ENCODE measurements at regions not wholly inside any gene's neighbourhood (a gene's known extent, or its start where the extent isn't known, plus 50 kb on each side); places are given as distances from the start of the nearest gene placed in this dataset.
"Not testable (repeated sequence)": the region's sequence is repeated elsewhere in the genome, so short reads cannot be mapped to it uniquely, and the experiment has no call there.

DNA sequence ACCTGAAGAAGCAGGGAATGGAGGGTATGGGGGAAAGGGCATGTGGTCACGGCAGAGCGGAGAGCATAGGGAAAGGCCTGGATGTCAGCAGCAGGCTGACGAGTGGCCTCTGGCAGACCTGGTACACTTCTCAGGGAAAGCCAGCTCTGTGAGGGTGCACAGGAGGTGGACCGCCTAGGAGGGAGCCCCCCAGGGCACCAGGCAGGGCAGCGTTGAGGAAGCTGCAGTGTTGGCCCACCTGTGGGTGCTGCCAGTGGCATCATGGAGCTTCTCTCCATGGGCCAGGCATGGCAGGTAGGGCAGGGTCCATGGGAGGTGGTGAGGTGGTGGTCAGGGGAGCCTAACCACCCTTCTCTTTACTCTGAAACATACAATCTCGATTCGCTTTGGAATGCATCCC is 143.0 kb upstream of the PITX1 start:
- no peak for DNase-seq

DNA sequence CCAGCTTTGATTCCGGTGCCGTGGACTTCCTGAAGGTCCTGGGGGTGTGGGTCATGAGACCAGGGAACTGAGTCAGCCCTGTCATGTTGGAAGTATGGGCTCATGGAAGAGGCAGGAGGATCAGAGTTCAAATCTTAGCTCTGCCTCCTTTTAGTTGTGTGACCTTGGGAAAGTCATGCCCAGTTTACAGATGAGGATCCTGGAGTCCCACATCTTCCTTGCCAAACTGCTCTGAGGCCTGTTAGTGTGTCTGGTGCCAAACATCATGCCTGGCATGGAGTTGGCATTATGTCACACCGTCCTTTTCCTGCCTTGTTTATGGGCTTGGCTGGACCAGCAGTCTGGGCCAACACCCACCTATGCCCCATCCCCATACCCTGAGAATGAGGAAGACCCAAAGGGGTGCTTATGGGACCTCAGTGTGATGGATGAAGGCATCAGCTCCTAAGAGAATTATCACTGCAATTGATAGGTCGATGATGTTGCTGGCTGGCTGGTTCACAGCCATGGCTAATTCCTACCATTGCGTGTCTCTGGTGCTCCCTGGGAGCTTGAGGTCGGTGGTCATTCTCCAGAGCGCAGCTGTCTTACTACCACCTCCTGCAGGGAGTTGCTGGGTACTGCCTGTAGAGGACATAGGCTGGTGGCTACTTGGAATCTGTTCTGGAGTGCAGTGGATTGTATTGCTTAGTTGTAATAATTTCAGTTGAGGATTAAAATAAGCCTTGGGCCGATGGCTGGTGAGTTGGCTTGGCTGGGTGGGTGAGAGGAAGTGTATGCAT is 140.5 kb upstream of the PITX1 start:
- no peak for DNase-seq

DNA sequence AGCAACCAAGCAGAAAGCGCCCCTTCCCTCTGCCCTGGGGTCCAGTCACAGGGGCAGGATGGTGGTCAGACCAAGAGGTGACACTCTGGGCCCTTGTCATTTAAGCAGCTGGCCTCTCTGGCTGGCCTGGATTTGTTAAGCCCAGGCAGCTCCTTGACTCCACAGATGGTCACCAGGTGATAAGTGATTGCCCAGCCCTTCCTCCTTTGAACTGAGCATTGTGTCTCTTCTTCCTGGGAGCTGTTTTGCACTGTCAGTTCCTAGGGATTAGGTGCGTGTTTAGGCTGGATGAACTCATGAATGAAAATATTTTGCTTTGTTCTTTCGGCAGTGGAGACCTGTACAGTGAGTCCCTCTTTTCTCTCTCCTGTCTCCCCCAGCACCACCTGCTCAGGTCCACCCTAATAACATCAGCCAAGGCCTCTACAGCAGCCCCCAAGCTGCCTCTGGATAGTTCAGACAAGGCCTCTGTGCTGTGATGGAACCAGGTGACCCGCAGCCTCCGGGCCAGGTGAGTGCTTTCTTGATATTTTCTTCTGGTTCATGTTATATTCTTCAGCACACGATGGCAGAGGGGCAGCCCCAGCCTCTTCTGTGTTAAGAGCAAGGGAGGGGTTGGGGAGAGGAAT is 139.7 kb upstream of the PITX1 start:
- DNase-seq = no peak

DNA sequence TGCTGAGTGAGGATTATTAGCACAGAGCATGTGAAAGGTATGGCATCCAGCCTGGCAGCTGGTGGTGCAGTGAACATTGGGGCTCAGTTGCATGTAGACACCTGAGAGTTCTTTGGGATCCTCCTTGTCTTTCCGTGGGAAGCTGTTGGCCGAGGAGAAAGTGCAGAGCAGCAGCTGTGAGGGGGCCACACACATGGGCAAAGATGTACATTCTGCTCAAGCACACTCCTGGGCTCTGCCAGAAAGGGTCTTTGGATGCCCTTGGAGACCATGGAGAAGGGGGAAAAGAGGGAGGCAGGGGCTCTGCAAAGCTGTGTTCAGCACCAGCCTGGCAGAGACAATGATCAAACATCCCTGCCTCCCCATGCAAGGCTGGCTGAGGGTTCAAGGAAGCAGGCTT is 138.7 kb upstream of the PITX1 start:
- DNase-seq = no peak

DNA sequence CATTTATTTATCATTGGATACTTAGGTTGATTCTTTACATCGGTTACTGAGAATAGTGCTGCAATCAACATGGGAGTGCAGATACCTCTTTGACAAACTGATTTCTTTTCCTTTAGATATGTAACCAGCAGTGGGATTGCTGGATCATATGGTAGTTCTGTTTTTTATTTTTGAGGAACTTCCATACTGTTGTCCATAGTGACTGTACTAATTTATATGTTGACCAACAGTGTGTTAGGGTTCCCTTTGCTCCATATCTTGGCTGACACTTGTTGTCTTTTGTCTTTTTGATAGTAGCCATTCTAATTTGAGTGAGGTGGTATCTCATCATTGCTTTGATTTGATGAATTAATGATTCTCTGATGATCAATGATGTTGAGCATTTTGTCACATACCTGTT is 137.3 kb upstream of the PITX1 start:
- no peak for DNase-seq

DNA sequence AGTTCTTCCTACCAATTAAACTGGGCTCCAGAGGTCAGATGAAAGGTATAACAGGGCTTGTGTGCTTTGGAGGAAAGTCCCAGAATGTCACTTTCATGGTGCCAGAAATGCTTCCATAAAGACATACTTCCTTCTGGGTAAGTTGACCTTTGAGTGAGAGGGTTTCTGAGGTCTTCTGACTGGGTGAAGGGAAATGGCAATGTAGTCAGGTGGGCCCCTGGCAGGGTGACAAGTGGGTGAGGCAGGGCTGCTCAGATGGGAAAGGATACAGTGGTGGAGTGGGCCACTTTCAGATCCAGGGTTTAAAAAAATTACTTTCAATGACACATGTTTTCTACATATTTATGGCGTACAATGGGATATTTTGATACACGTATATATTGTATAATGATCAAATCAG is 136.5 kb upstream of the PITX1 start:
- no peak for DNase-seq

DNA sequence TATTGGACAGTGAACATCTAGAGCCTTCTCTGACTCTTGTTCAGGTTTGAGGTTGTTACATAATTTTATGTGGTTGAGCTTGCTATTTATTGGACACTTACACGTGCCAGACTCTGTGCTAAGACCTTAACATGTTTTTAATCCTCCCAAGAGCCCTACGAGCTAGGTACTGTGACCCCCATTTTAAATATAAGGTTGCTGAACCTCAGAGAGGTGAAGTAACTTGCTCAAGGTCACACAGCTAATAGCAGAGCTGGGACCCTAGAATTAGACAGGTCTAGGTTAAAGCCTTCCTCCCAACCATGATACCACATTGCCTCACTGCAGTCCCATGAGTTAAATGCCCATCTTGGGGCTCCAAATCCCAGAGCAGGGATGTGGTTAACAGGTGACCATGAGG is 135.7 kb upstream of the PITX1 start:
- no peak for DNase-seq

DNA sequence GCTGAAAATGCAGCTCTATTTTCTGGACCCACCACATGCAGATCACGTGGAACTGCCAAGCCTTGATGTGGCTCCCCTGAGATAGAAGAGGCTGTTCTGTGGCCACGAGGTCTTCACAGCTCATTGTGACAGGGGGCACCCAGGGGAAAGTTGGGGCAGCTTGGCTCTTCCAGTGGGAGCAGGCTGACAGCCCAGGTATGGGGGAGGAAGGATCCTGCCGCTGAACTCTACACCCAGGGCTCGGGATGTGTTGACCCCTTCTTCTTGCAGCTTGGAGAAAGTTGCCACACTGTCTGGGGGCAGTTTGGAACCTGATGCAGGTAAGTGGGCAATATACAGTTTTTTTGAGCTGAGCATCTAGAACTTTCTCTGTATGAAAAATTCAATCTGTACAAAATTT is 133.6 kb upstream of the PITX1 start:
- no peak for DNase-seq

DNA sequence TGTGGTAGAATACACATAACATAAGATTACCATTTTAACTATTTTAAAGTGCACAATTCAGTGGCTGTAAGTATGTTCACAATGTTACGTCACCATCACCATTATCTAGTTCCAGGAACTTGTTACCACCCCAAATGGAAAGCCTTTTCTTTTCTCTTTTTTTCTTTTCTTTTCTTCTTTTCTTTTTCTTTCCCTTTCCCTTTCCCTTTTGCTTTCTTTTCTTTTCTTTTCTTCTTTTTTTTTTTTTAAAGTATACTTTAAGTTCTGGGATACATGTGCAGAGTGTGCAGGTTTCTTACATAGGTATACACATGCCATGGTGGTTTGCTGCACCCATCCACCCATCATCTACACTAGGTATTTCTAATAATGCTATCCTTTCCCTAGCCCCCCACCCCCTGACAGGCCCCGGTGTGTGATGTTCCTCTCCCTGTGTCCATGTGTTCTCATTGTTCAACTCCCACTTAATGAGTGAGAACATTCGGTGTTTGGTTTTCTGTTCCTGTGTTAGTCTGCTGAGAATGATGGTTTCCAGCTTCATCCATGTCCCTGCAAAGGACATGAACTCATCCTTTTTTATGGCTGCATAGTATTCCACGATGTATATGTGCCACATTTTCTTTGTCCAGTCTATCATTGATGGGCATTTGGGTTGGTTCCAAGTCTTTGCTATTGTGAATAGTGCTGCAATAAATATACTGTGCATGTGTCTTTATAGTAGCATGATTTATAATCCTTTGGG is 131.0 kb upstream of the PITX1 start:
- DNase-seq = not testable (repeated sequence)

DNA sequence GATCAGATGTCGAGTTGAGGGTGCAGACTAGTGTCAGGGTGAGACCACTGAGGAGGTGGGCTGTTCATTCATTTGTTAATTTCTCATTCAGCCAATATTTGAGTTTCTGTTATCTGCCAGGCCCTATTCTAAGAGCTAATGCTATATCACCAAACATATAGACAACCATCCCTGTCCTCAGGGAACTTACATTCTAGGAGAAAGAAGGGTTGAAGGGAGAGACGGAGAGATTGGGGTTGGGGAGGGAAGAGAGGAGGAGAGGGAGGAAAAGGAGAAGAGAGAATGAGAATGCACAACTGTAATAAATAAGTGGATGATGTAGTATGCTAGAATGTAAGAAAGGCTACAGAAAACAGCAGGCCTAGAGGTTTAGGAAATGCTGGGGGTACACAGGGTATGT is 129.9 kb upstream of the PITX1 start:
- no peak for DNase-seq

DNA sequence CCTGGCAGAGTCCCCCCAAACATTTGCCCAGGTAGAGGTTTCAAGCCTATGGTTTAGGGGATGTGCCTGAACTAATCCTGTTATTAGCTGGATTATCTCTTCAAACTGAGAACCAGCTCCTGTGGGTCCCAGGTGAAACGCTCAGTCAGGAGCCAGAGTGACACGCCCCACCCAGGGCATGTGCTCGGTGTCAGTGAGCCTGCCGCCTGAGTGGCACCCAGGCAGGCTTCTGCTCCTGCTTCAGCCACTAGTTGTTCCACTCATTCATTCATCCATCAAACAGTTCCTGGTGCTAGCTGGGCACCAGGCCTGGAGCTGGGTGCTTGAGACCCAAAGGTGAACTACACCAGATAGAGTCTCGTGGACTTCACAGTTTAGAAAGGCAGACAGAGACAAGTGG is 129.4 kb upstream of the PITX1 start:
- DNase-seq = no peak

DNA sequence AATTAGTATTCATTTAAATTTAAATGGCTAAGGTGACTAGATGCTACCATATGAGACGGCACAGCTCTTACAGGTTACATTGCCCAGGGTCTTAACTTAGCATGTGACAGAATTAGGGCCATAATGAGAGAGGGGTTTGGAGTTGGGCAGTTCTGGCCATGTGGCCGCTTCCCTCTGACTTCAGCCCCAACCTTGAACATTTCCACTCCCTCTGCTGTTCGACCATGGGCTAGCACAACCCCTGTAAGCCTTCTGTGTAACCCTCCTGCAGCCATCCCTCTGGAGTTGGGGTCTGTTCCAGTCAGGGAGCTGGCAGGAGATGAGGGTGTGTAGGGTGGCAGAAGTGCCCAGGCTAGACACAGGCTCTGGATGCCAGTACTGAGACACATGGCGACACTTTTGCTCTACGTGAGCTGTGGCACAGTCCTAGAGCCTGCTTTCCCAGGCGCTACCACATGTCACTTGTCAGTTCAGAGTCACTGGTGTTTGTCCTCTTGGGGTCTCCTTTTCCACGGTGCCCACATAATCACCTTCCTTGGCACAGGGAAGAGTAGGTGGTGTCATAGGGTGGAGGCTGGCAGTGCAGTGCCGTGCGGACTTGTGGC is 128.7 kb upstream of the PITX1 start:
- DNase-seq = no peak

DNA sequence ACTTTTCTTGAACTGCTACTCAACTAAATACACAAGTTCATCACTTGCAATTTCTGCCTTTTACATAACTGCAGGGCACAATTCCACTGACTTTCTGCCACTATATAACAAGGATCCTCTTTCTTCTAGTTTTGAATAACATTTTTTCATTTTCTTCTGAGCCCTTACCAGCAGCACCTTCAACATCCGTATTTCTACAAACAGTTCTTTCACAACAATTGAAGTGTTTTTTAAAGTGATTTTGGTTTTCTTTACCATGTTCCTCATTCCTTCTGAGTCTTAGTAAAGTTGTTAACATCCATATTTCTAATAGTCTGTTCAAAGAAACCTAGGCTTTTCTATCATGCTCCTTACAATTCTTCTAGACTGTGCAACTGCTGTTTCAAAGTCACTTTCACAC is 127.2 kb upstream of the PITX1 start:
- no peak for DNase-seq

DNA sequence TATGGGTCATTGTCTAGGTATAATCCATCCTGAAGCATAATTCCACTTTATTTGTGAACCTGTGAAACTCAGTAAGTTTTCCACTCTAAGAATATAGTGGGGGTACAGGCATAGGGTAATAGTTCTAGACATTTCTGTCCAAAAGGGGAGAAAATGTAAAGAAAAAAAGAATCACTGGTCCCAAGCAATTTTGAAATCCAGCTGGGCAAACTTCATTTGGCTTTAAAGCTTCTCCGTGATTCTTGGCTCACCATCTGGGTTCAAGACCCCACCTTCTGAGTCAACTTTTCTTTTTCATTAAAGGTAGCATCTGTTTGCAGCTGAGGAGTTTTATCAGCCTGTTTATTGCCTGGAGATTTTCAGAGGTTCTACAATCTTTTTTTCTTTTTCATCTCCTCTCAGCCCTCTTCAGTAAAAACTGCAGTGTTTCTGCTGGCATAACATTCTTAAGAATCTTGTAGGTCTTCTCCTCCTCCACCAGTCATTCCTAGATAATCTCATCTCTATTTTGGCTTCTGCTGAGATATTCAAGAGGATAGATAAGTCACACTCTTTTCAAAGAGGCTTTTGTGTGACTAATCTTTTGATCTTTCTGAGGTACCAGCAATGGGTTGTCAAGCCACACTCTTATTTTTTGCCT is 126.1 kb upstream of the PITX1 start:
- DNase-seq = no peak

DNA sequence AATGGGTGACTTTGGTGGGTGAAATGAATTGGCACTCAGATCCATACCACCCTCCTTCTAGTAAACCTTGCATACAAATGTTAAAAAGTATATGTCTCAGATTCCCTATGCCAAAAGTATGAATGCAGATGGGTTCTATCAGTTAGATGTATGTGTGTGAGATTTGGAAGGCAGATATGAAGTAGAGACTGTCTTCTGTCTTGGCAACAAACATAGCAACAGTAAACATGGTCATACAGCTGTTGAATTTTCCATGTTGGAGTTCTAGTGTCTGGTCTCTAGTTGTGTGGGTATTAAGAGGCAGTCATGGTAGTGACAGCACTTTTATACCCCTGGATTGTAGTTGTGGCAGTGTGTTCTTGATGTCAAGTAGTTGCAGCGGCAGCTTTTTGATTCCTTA is 125.6 kb upstream of the PITX1 start:
- no peak for DNase-seq

DNA sequence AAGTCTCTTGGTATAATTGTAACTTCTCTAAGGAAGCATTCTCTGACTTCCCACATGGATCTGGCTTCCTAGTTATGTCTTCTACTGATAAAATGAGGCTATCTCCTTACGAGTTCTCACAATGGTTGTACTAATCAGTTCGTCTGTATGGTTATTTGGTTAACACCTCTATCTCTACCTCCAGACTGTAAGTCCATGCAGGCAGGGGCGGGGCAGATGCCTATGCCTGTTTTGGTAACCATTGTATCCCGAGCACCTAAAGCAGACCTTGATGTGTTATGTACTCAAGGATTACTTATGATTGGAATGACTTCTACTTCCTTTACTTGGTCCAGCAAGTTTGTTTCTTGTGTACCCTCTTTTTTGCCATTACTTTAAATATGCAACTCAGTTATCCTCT is 125.0 kb upstream of the PITX1 start:
- no peak for DNase-seq

DNA sequence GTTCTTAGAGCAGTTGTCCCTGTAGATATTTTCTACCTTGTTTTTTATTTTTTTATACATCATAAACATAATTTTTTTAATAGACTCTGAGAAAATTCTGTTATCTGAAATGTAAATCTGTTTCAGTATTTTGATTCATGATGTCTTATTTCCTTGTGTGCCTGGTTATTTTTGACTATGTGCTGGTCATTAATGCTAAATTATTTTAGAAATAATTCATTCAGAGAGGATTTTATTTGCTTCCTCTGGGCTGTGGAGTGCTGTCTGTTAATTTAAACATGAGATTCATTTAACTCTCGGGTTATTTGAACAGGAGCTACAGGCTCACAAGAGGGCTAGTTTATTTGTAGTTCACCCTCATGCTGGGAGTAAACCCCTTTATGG is 124.3 kb upstream of the PITX1 start:
- DNase-seq = no peak

DNA sequence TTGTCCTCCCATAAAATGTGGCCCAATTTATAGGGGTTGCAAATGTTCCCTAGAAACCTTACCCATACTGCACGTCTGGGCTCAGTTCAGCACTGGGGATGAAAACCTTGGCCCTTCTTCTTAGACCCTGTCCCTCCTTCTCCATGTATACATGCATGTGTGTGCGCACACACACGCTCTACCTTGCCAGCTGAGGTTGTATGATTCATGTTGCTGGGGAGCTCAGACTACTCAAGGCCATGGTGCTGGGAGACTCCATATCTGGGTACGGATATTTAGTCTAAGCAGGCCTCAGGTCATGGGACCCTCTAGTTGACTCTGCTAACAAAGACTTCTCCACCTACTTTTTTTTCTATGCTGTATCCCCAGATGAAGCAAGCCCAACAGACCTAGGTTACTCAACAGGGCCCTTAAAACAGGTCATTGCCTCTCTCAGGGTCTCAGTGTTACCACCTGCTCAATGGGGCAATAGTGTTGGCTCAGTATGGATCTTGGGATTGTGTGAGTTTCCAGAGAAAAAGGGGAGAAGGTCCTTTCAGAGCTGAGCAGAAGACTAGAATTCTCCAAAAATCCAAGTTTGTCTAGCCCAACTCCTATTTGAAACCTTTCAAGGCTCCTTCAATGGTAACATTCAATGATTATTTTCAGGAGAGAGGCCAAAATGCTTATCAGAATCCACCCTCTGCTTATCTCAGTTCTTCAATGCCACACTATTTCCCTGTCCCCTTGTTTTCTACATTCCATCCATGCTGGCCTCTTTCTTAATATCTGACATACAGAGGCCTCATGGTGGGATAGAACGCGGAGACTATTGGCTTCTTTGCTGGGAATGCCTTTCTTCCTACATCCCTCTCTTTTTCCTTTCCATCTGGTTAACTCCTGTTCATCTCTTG is 123.6 kb upstream of the PITX1 start:
- DNase-seq = no peak

DNA sequence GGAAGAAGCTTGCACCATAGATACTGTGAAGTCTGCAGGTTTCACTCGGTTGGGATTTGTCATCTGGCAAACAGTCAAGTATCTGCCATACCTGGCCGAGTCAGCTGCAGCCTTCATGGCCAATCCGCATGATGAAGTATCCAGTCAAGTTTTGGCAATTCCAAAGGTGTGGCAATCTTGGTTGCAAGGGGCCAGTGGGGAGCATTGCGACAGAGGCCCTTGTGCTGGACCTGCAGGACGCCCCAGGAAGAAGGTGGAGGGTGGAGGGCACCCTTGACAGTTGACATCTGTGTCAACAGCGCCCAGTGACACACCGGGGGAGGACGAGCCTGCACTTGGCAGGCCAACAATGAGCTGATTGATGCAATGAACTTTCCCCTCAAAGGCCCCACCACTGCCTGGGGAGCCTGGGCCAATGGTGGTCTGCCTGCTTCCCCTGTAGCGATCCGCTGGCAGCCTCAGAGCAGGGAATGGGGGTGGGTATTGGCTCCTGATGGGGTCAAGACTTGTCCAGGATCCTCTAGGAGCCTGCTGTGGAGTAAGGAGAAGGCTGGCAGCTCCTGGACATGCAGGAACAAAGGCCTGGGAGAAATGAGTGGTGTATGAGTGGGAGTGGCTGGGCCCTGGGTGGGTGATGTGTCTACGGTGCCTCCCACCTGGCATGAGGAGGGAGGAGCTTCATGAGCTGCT is 122.8 kb upstream of the PITX1 start:
- no peak for DNase-seq

DNA sequence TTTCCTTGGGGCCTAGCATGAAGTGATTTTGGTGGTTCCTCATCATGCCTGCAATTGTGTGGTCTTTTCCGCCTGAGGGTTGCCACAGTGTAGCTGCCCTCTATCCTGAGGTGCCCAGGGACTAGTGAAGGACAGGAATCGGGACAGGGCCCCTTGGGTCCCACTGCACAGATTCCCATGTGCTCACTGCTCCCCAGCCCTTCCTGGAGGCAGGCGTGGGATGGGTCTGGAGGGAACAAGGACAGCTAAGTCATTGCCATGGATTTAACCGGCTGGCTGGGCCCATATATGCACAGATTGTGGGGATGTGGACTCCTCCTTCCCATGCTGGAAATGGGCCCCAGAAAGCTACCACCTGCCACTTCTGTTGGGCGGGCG is 122.3 kb upstream of the PITX1 start:
- DNase-seq = no peak

DNA sequence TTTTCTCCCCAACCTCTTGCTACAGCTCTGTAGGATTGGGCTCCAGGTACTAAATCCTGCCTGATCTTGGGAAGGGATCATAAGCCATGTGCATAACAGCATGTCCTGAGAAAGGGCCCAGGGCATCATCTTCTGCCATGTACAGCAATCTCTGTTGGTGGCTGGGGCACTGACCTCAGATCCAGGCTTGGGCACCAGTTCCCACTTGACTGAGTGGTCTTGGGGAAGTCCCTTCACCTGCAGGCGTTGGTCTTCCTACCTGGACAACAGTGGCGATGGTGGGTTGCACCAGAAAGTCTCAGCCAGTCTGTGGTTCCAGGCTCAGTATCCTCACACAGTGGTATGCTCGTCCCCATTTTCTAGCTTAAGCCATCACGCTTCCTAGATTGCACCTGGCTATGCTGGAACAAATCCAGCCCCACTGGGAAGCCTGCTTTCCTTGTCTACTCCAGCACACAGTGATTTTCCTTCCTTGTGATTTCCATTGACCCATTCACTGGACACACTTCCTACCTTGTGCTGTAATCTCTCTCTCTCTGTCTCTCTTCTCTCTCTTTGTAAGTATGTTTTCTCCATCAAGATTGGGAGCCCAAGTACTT is 121.7 kb upstream of the PITX1 start:
- no peak for DNase-seq
